ENCODE measurements at regions not wholly inside any gene's neighbourhood (a gene's known extent, or its start where the extent isn't known, plus 50 kb on each side); places are given as distances from the start of the nearest gene placed in this dataset.

- no peaks in the 10 kb centered on the region for H3K36me3 ChIP-seq (ENCODE audit: control insufficient read depth, insufficient read depth, low read length)
- ChIA-PET POLR2A (no interaction called here), CTCF (no interaction called here)
- H3K9me3 ChIP-seq (ENCODE audit: control insufficient read depth, insufficient read depth, low read depth, low read length): peaks cover 34% of the 10 kb centered on the region
- peaks cover under 1% of the 10 kb centered on the region; the same call in 1 of the 2 replicates for H3K4me1 ChIP-seq (ENCODE audit: control insufficient read depth, insufficient read depth, low read length)
- in situ Hi-C loops (cut with HindIII; ENCODE audit: low pct_unique_long_range_greater_than_20kb, low sequenced_read_pairs) (no loop called here), intact Hi-C loops (cut with micrococcal nuclease; ENCODE audit: unreplicated experiment) (loop anchor here (10.0 kb wide), 1 partner anchor 225 kb away; no protein-coding TSS in a partner anchor)
- no TSS peak for BruUV-seq (replicated peaks)
- H3K4me3 ChIP-seq (ENCODE audit: low read depth in 2 of 2, low read length in 2 of 2): no peak overlapping the region
- no peaks in the 10 kb centered on the region for H3K27me3 ChIP-seq (ENCODE audit: control insufficient read depth, insufficient read depth, low read length)
- no peak overlapping the region for H3K27ac ChIP-seq (ENCODE audit: low read length)
- DNase-seq (ENCODE audit: low read depth, low spot score): no peak
- TF ChIP-seq REST (IDR thresholded peaks at IDR 0.05; ENCODE audit: insufficient read depth in 1 of 2, low read depth in 2 of 2, low read length in 1 of 2): no peak
- TF ChIP-seq CTCF (IDR thresholded peaks at IDR 0.05): no peak
- no peak for TF ChIP-seq POLR2AphosphoS5 (IDR thresholded peaks at IDR 0.05; ENCODE audit: low read depth, low read length)
- TF ChIP-seq SIN3A (IDR thresholded peaks at IDR 0.05; ENCODE audit: borderline replicate concordance, insufficient read depth, low read depth, low read length): no peak
- no peak for TF ChIP-seq TCF7L2 (IDR thresholded peaks at IDR 0.05; ENCODE audit: low read depth, low read length)
- ATAC-seq: no peak
Observed at GRCh38 chr12:65540140-65540539, 261.7 kb downstream of the MSRB3 start.

- intact Hi-C loops (cut with micrococcal nuclease; ENCODE audit: unreplicated experiment): loop anchor here (10.0 kb wide), 1 partner anchor 232 kb away; no protein-coding TSS in a partner anchor
- in situ Hi-C loops (cut with HindIII; ENCODE audit: low pct_unique_long_range_greater_than_20kb, low sequenced_read_pairs): no loop called here
- no peak for DNase-seq (ENCODE audit: low read depth, low spot score)
- Histone ChIP-seq H3K4me1 (ENCODE audit: control insufficient read depth, insufficient read depth, low read length) (no peaks in the 10 kb centered on the region), H3K36me3 (ENCODE audit: control insufficient read depth, insufficient read depth, low read length) (no peaks in the 10 kb centered on the region), H3K27me3 (ENCODE audit: control insufficient read depth, insufficient read depth, low read length) (no peaks in the 10 kb centered on the region), H3K27ac (ENCODE audit: low read length) (no peak overlapping the region), H3K4me3 (ENCODE audit: low read depth in 2 of 2, low read length in 2 of 2) (no peak overlapping the region), H3K9me3 (ENCODE audit: control insufficient read depth, insufficient read depth, low read depth, low read length) (peaks cover 5% of the 10 kb centered on the region; the same call in 1 of the 2 replicates)
- no TSS peak for BruUV-seq (replicated peaks)
- no peak for ATAC-seq
- CTCF ChIA-PET: no interaction called here
- POLR2A ChIA-PET: no interaction called here
- no peak for TF ChIP-seq SIN3A (IDR thresholded peaks at IDR 0.05; ENCODE audit: borderline replicate concordance, insufficient read depth, low read depth, low read length)
- TF ChIP-seq REST (IDR thresholded peaks at IDR 0.05; ENCODE audit: insufficient read depth in 1 of 2, low read depth in 2 of 2, low read length in 1 of 2): no peak
- no peak for TF ChIP-seq CTCF (IDR thresholded peaks at IDR 0.05)
- TF ChIP-seq TCF7L2 (IDR thresholded peaks at IDR 0.05; ENCODE audit: low read depth, low read length): no peak
- no peak for TF ChIP-seq POLR2AphosphoS5 (IDR thresholded peaks at IDR 0.05; ENCODE audit: low read depth, low read length)
Observed at GRCh38 chr12:65546528-65546927, 268.0 kb downstream of the MSRB3 start.

Measured in Panc1 (cell line).